H1 (cell line): ENCODE measurements at regions not wholly inside any gene's neighbourhood (a gene's known extent, or its start where the extent isn't known, plus 50 kb on each side); places are given as distances from the start of the nearest gene placed in this dataset.

Experiments
- CTCF ChIA-PET: fragments of 300-600 bp; sonication (Branson Sonifier 250); formaldehyde crosslinking; loops from one replicate; lab custom pipeline; 2021; ENCODE audit not compliant: partially characterized antibody; lab: Charles Lee
- POLR2A ChIA-PET: fragments of 300-600 bp; sonication (Branson Sonifier 250); formaldehyde crosslinking; loops from one replicate; lab custom pipeline; 2021; ENCODE audit warnings: inconsistent platforms; ENCODE audit not compliant: partially characterized antibody; lab: Charles Lee
- DNase-seq, 2 experiments: peaks; one replicate each; pipeline versions ENCODE4 v3.0.0 to v3.0.0-alpha.2; 2010 to 2022; ENCODE audit warnings: low spot score in 2 of 2, low read depth in 1 of 2, mixed read lengths in 1 of 2
- FAIRE-seq: peaks from 2 replicates; lab custom pipeline; 2011; peaks lifted over from hg19 to GRCh38; lab: Jason Lieb, UNC
- H2AFZ ChIP-seq: 2 replicates; pipeline ENCODE4 v1.8.1; 2012; ENCODE audit warnings: low read length, inconsistent platforms
- H2AK5ac ChIP-seq: 2 replicates; pipeline ENCODE4 v1.6.1; 2013; ENCODE audit warnings: low read depth, low read length
- H2BK120ac ChIP-seq: replicated peaks from 2 replicates; pipeline ENCODE3; 2013; ENCODE audit warnings: low read depth, low read length, inconsistent platforms
- H2BK12ac ChIP-seq: 2 replicates; pipeline ENCODE4 v1.6.1; 2013; ENCODE audit warnings: low read depth, low read length
- H2BK15ac ChIP-seq: 2 replicates; pipeline ENCODE4 v1.6.1; 2013; ENCODE audit warnings: low read length
- H2BK20ac ChIP-seq: 2 replicates; pipeline ENCODE4 v1.6.1; 2013; ENCODE audit warnings: low read length
- H2BK5ac ChIP-seq: 2 replicates; pipeline ENCODE4 v1.6.1; 2013; ENCODE audit warnings: low read depth, low read length
- H3K14ac ChIP-seq: 2 replicates; pipeline ENCODE4 v1.6.1; 2013; ENCODE audit warnings: inconsistent platforms; ENCODE audit not compliant: insufficient read length
- H3K18ac ChIP-seq: 2 replicates; pipeline ENCODE4 v1.6.1; 2013; ENCODE audit warnings: low read length; ENCODE audit errors: extremely low read depth
- H3K23ac ChIP-seq: 2 replicates; pipeline ENCODE4 v1.6.1; 2013; ENCODE audit warnings: inconsistent platforms; ENCODE audit not compliant: insufficient read length
- H3K23me2 ChIP-seq: 2 replicates; pipeline ENCODE4 v1.6.1; 2013; ENCODE audit warnings: low read depth, low read length
- H3K27ac ChIP-seq: 2 replicates; pipeline ENCODE4 v1.6.1; 2011; ENCODE audit warnings: low read depth, low read length, inconsistent platforms
- H3K27me3 ChIP-seq, 4 experiments: replicated peaks in 1 of 4; 1 replicate in 1 of 4; 2 replicates in 3 of 4; pipeline versions ENCODE4 v1.6.1 to v1.8.1; 2011 to 2013; ENCODE audit warnings: low read length in 3 of 4, mild to moderate bottlenecking in 3 of 4, inconsistent platforms in 2 of 4, mixed read lengths in 2 of 4, moderate library complexity in 1 of 4; ENCODE audit not compliant: control insufficient read depth in 3 of 4, insufficient read depth in 3 of 4; ENCODE audit errors: extremely low read depth in 1 of 4
- H3K36me3 ChIP-seq, 4 experiments: 2 replicates each; pipeline versions ENCODE4 v1.6.1 to v1.8.1; 2011 to 2013; ENCODE audit warnings: mild to moderate bottlenecking in 4 of 4, low read length in 3 of 4, moderate library complexity in 2 of 4, control low read depth in 1 of 4, inconsistent platforms in 1 of 4; ENCODE audit not compliant: insufficient read depth in 4 of 4, control insufficient read depth in 2 of 4
- H3K4ac ChIP-seq: replicated peaks from 2 replicates; pipeline ENCODE3; 2013; ENCODE audit warnings: low read length, low read depth, mixed read lengths, inconsistent platforms; ENCODE audit not compliant: insufficient read length
- H3K4me1 ChIP-seq, 4 experiments: replicated peaks in 1 of 4; 1 replicate in 1 of 4; 2 replicates in 3 of 4; pipeline versions ENCODE4 v1.6.1 to v1.8.1; 2011 to 2013; ENCODE audit warnings: low read length in 3 of 4, inconsistent platforms in 2 of 4, mixed read lengths in 1 of 4; ENCODE audit not compliant: insufficient read depth in 4 of 4, control insufficient read depth in 3 of 4
- H3K4me2 ChIP-seq, 2 experiments: 2 replicates each; pipeline versions ENCODE4 v1.6.1 to v1.8.1; 2011 to 2013; ENCODE audit warnings: low read depth in 2 of 2, low read length in 2 of 2, control low read depth in 1 of 2, inconsistent platforms in 1 of 2, mild to moderate bottlenecking in 1 of 2; ENCODE audit not compliant: insufficient read depth in 1 of 2
- H3K4me3 ChIP-seq, 4 experiments: fragments of 200-600, 300-600 bp in 1 of 4; sonication (generic), shearing (Covaris generic), sonication (Bioruptor Twin) in 1 of 4; 2 replicates each; pipeline versions ENCODE4 v1.5.1 to v1.8.1; 2011 to 2016; ENCODE audit warnings: low read length in 4 of 4, low read depth in 3 of 4, control low read depth in 2 of 4, inconsistent platforms in 2 of 4, mild to moderate bottlenecking in 2 of 4, mixed read lengths in 1 of 4, moderate library complexity in 1 of 4; ENCODE audit not compliant: insufficient read depth in 2 of 4; ENCODE audit errors: extremely low read depth in 1 of 4
- H3K56ac ChIP-seq: replicated peaks from 2 replicates; pipeline ENCODE3; 2013; ENCODE audit warnings: low read depth, mild to moderate bottlenecking, mixed read lengths, low read length, inconsistent platforms; ENCODE audit not compliant: insufficient read length
- H3K79me1 ChIP-seq: 2 replicates; pipeline ENCODE4 v1.6.1; 2013; ENCODE audit warnings: low read depth, low read length, control low read depth
- H3K79me2 ChIP-seq, 2 experiments: 2 replicates each; pipeline versions ENCODE4 v1.6.1 to v1.8.1; 2012 to 2013; ENCODE audit warnings: low read length in 2 of 2, mild to moderate bottlenecking in 2 of 2, inconsistent platforms in 1 of 2; ENCODE audit not compliant: insufficient read depth in 2 of 2, control insufficient read depth in 1 of 2
- H3K9ac ChIP-seq, 4 experiments: replicated peaks in 1 of 4; 1 replicate in 1 of 4; 2 replicates in 3 of 4; pipeline versions ENCODE4 v1.6.1 to v1.8.1; 2011 to 2013; ENCODE audit warnings: low read depth in 3 of 4, low read length in 3 of 4, control low read depth in 2 of 4, mild to moderate bottlenecking in 2 of 4, moderate library complexity in 2 of 4, inconsistent platforms in 1 of 4; ENCODE audit errors: extremely low read depth in 1 of 4
- H3K9me3 ChIP-seq, 2 experiments: 2 replicates each; pipeline versions ENCODE4 v1.6.1 to v1.8.1; 2012 to 2013; ENCODE audit warnings: mild to moderate bottlenecking in 2 of 2, moderate library complexity in 2 of 2, control low read depth in 1 of 2, inconsistent platforms in 1 of 2, low read depth in 1 of 2, low read length in 1 of 2, mixed read lengths in 1 of 2; ENCODE audit not compliant: insufficient read depth in 2 of 2
- H4K20me1 ChIP-seq, 2 experiments: replicated peaks in 1 of 2; 2 replicates each; pipeline versions ENCODE3 to v1.8.1; 2011 to 2013; ENCODE audit warnings: inconsistent platforms in 2 of 2, low read length in 2 of 2, mild to moderate bottlenecking in 1 of 2; ENCODE audit not compliant: insufficient read depth in 2 of 2, control insufficient read depth in 1 of 2
- H4K5ac ChIP-seq: 2 replicates; pipeline ENCODE4 v1.6.1; 2013; ENCODE audit warnings: low read length, low read depth, mixed read lengths, inconsistent platforms; ENCODE audit not compliant: insufficient read length
- H4K8ac ChIP-seq: 2 replicates; pipeline ENCODE4 v1.8.0; 2013; ENCODE audit warnings: mild to moderate bottlenecking, moderate library complexity, low read length, inconsistent platforms; ENCODE audit not compliant: insufficient read depth; ENCODE audit errors: extremely low read depth
- H4K91ac ChIP-seq: replicated peaks from 2 replicates; pipeline ENCODE3; 2013; ENCODE audit warnings: low read length, mixed read lengths, inconsistent platforms; ENCODE audit not compliant: insufficient read length
- BRCA1 ChIP-seq: IDR thresholded peaks from 2 replicates; pipeline ENCODE4 v1.6.1; 2012; ENCODE audit warnings: low read depth, low read length, improper control_type of control experiment
- FOSL1 ChIP-seq: IDR thresholded peaks from 2 replicates; pipeline ENCODE4 v1.6.1; 2011; ENCODE audit warnings: mild to moderate bottlenecking, low read depth, low read length, moderate library complexity; ENCODE audit not compliant: insufficient read depth
- NRF1 ChIP-seq: IDR thresholded peaks from 2 replicates; pipeline ENCODE4 v1.6.1; 2011; ENCODE audit warnings: mild to moderate bottlenecking, low read depth, low read length, improper control_type of control experiment
- WGBS, 2 experiments: shearing (Covaris generic) in 1 of 2; methylation state at CpG; one replicate each; pipeline versions ENCODE4 v1.1.6 to v1.1.7; 2013 to 2015; ENCODE audit warnings: low lambda C conversion rate in 2 of 2, mixed read lengths in 2 of 2, inconsistent platforms in 1 of 2, low coverage in 1 of 2, missing lambda C conversion rate in 1 of 2; ENCODE audit not compliant: insufficient replicate concordance in 2 of 2, insufficient coverage in 1 of 2, insufficient read length in 1 of 2; ENCODE audit errors: extremely low coverage in 1 of 2, missing lambda C conversion rate in 1 of 2; 5-methylcytosine and 5-hydroxymethylcytosine counted together

GRCh38 chr5:68818870-68819269 lies 274.9 kb upstream of the SLC30A5 start:
- CTCF ChIA-PET = no interaction called here
- H3K4me3 ChIP-seq = no peak overlapping the region

More at GRCh38 chr5:68818870-68819269, 274.9 kb upstream of the SLC30A5 start:
- no peak overlapping the region for H3K4me2 ChIP-seq
- no peaks in the 10 kb centered on the region for H3K27me3 ChIP-seq
- no peak for FAIRE-seq
- TF ChIP-seq BRCA1 (no peak), FOSL1 (no peak), NRF1 (no peak)
- TF ChIP-seq, all 59 proteins: peak for 0
- Histone ChIP-seq H3K36me3 (no peaks in the 10 kb centered on the region), H4K20me1 (no peaks in the 10 kb centered on the region), H3K4me1 (peaks cover 2 to 18% (median 14%) of the 10 kb centered on the region in 4 experiments; a peak in 6 of 7 replicates), H2BK5ac (peak overlapping the region; percentile 41; the same call in 1 of the 2 replicates), H2BK120ac (peak overlapping the region; percentile 62), H3K9ac (no peak overlapping the region), H4K5ac (no peak overlapping the region), H2BK12ac (peak overlapping the region; percentile 75; the same call in 1 of the 2 replicates), H2AFZ (0 out of 2 replicates have a peak overlapping the region, but pooled peaks have one; percentile 79), H3K23me2 (no peaks in the 10 kb centered on the region), H4K91ac (peak overlapping the region; percentile 86), H3K9me3 (no peaks in the 10 kb centered on the region), H2AK5ac (no peak overlapping the region), H3K14ac (no peak overlapping the region), H2BK15ac (0 out of 2 replicates have a peak overlapping the region, but pooled peaks have one; percentile 85), H3K27ac (no peak overlapping the region), H3K23ac (no peak overlapping the region), H2BK20ac (peak overlapping the region; percentile 88; the same call in 1 of the 2 replicates), H3K18ac (peak overlapping the region; percentile 60), H4K8ac (no peak overlapping the region), H3K79me2 (no peaks in the 10 kb centered on the region), H3K79me1 (no peaks in the 10 kb centered on the region), H3K56ac (no peak overlapping the region), H3K4ac (no peak overlapping the region)
- POLR2A ChIA-PET = no interaction called here
- no peak for DNase-seq
- WGBS, 2 experiments = 90% methylated on average over 3 of the region's 3 CpGs; no CpG with 5 or more reads in 1 of the 2 experiments
